SK-N-SH (cell line): ENCODE measurements at regions not wholly inside any gene's neighbourhood (a gene's known extent, or its start where the extent isn't known, plus 50 kb on each side); places are given as distances from the start of the nearest gene placed in this dataset.

Experiments
- CTCF ChIA-PET: fragments of 300-600, 350-600 bp; formaldehyde crosslinking; extraction: SDS; loops from one replicate; lab custom pipeline; 2021; lab: Yijun Ruan, JAX
- POLR2A ChIA-PET: fragments of 350-600 bp; sonication (Branson Sonifier 250); formaldehyde crosslinking; extraction: SDS; loops from one replicate; lab custom pipeline; 2020; ENCODE audit warnings: antibody characterized with exemption, inconsistent platforms; lab: Yijun Ruan, JAX
- DNase-seq: peaks from one replicate; pipeline ENCODE4 v3.0.0; 2012
- H2AFZ ChIP-seq: fragments of 200-600 bp; sonication (generic); 2 replicates; pipeline ENCODE4 v1.8.1; 2016; ENCODE audit warnings: antibody characterized with exemption, mild to moderate bottlenecking, low read depth
- H3F3A ChIP-seq: fragments of 200-600 bp; sonication (generic); replicated peaks from 2 replicates; pipeline ENCODE3; 2016; ENCODE audit warnings: antibody characterized with exemption, mild to moderate bottlenecking; ENCODE audit not compliant: insufficient read depth
- H3K27ac ChIP-seq, 2 experiments: fragments of 200-500 bp in 1 of 2; fragments of 200-600 bp in 1 of 2; sonication (Bioruptor generic) in 1 of 2; sonication (generic), shearing (Covaris generic) in 1 of 2; 2 replicates each; pipeline versions ENCODE4 v1.5.1 to v1.6.1; 2014 to 2016; ENCODE audit warnings: low read depth in 2 of 2, inconsistent platforms in 1 of 2, low read length in 1 of 2, mild to moderate bottlenecking in 1 of 2, mixed read lengths in 1 of 2
- H3K27me3 ChIP-seq: fragments of 200-600 bp; sonication (generic), shearing (Covaris generic); 2 replicates; pipeline ENCODE4 v1.6.1; 2016; ENCODE audit warnings: mixed run types; ENCODE audit not compliant: insufficient read depth
- H3K36me3 ChIP-seq, 2 experiments: fragments of 200-500 bp in 1 of 2; fragments of 200-600 bp in 1 of 2; sonication (Bioruptor generic) in 1 of 2; sonication (generic) in 1 of 2; replicated peaks in 1 of 2; 2 replicates each; pipeline versions ENCODE3 to v1.5.1; 2014 to 2016; ENCODE audit warnings: low read length in 1 of 2, mild to moderate bottlenecking in 1 of 2; ENCODE audit not compliant: insufficient read depth in 2 of 2, control insufficient read depth in 1 of 2
- H3K4me1 ChIP-seq, 2 experiments: fragments of 200-500 bp in 1 of 2; fragments of 200-600 bp in 1 of 2; sonication (Bioruptor generic) in 1 of 2; sonication (generic), shearing (Covaris generic) in 1 of 2; 2 replicates each; pipeline versions ENCODE4 v1.5.1 to v1.6.1; 2014 to 2016; ENCODE audit warnings: low read depth in 1 of 2, low read length in 1 of 2, mixed run types in 1 of 2; ENCODE audit not compliant: insufficient read depth in 2 of 2, control insufficient read depth in 1 of 2
- H3K4me2 ChIP-seq: fragments of 200-600 bp; sonication (generic), shearing (Covaris generic); 2 replicates; pipeline ENCODE4 v1.6.1; 2017; ENCODE audit warnings: mixed run types
- H3K4me3 ChIP-seq, 2 experiments: fragments of 200-500 bp in 1 of 2; fragments of 200-600 bp in 1 of 2; sonication (Bioruptor generic) in 1 of 2; sonication (generic), shearing (Covaris generic) in 1 of 2; 2 replicates each; pipeline versions ENCODE4 v1.5.1 to v1.8.1; 2014 to 2016; ENCODE audit warnings: low read depth in 2 of 2, inconsistent platforms in 1 of 2, low read length in 1 of 2, mild to moderate bottlenecking in 1 of 2, mixed read lengths in 1 of 2, moderate library complexity in 1 of 2
- H3K79me2 ChIP-seq: fragments of 200-600 bp; sonication (generic); 2 replicates; pipeline ENCODE4 v1.8.1; 2017; ENCODE audit warnings: mild to moderate bottlenecking; ENCODE audit not compliant: insufficient read depth
- H3K9ac ChIP-seq: fragments of 200-600 bp; sonication (generic); 2 replicates; pipeline ENCODE4 v1.6.1; 2017; ENCODE audit warnings: mixed run types
- H3K9me2 ChIP-seq: fragments of 200-600 bp; sonication (generic); 2 replicates; pipeline ENCODE4 v1.6.1; 2017; ENCODE audit warnings: mixed run types
- H3K9me3 ChIP-seq: fragments of 200-600 bp; sonication (generic); 2 replicates; pipeline ENCODE4 v1.6.1; 2017; ENCODE audit warnings: mixed run types, mild to moderate bottlenecking, moderate library complexity
- H4K20me1 ChIP-seq: fragments of 200-600 bp; sonication (generic); 2 replicates; pipeline ENCODE4 v1.6.1; 2017; ENCODE audit warnings: mild to moderate bottlenecking, mixed run types; ENCODE audit not compliant: insufficient read depth
- CHD2 ChIP-seq: fragments of 150-350 bp; IDR thresholded peaks from 2 replicates; pipeline ENCODE4 v1.6.1; 2018; ENCODE audit warnings: low read length; ENCODE audit not compliant: partially characterized antibody
- ELF1 ChIP-seq: IDR thresholded peaks from 2 replicates; pipeline ENCODE4 v1.4.0; 2012
- FOSL2 ChIP-seq: IDR thresholded peaks from 2 replicates; pipeline ENCODE4 v1.4.0; 2012; ENCODE audit warnings: low read depth, mild to moderate bottlenecking, moderate library complexity, borderline replicate concordance
- FOXJ3 ChIP-seq: sonication (generic); formaldehyde crosslinking; IDR thresholded peaks from 2 replicates; pipeline ENCODE4 v1.5.1; 2020; ENCODE audit warnings: mild to moderate bottlenecking, missing genetic modification reagents
- GATA2 ChIP-seq: sonication (generic); formaldehyde crosslinking; IDR thresholded peaks from 2 replicates; pipeline ENCODE4 v1.5.0; 2020; ENCODE audit warnings: mild to moderate bottlenecking, missing genetic modification reagents
- IRF3 ChIP-seq: fragments of 150-350 bp; IDR thresholded peaks from 2 replicates; pipeline ENCODE4 v1.6.1; 2016; ENCODE audit warnings: mild to moderate bottlenecking, low read depth, low read length
- JUND ChIP-seq: IDR thresholded peaks from 2 replicates; pipeline ENCODE4 v1.4.0; 2012
- NFIC ChIP-seq: IDR thresholded peaks from 2 replicates; pipeline ENCODE4 v1.4.0; 2012; ENCODE audit warnings: borderline replicate concordance
- NRF1 ChIP-seq: IDR thresholded peaks from 2 replicates; pipeline ENCODE4 v1.6.1; 2012; ENCODE audit warnings: low read depth, mild to moderate bottlenecking, low read length
- RAD21 ChIP-seq: IDR thresholded peaks from 2 replicates; pipeline ENCODE4 v1.6.1; 2012; ENCODE audit warnings: mild to moderate bottlenecking, low read length
- RCOR1 ChIP-seq: fragments of 150-350 bp; IDR thresholded peaks from 2 replicates; pipeline ENCODE4 v1.6.1; 2017; ENCODE audit warnings: antibody characterized with exemption, low read length
- REST ChIP-seq: IDR thresholded peaks from 2 replicates; pipeline ENCODE4 v1.6.1; 2012; ENCODE audit warnings: mild to moderate bottlenecking, low read depth, low read length, moderate library complexity
- RFX5 ChIP-seq: IDR thresholded peaks from 2 replicates; pipeline ENCODE4 v1.6.1; 2012; ENCODE audit warnings: mild to moderate bottlenecking, improper control_type of control experiment, low read length
- SIN3A ChIP-seq: IDR thresholded peaks from 2 replicates; pipeline ENCODE4 v1.6.1; 2012; ENCODE audit warnings: low read depth, mild to moderate bottlenecking, low read length, moderate library complexity, borderline replicate concordance
- SMC3 ChIP-seq: IDR thresholded peaks from 2 replicates; pipeline ENCODE4 v1.6.1; 2012; ENCODE audit warnings: low read depth, low read length, improper control_type of control experiment
- TCF12 ChIP-seq: IDR thresholded peaks from 2 replicates; pipeline ENCODE4 v1.4.0; 2012
- USF2 ChIP-seq: fragments of 150-350 bp; IDR thresholded peaks from 2 replicates; pipeline ENCODE4 v1.6.1; 2017; ENCODE audit warnings: antibody characterized with exemption, low read length, low read depth, borderline replicate concordance
- WGBS: methylation state at CpG from one replicate; pipeline ENCODE4 v1.1.6; 2017; ENCODE audit warnings: low lambda C conversion rate; 5-methylcytosine and 5-hydroxymethylcytosine counted together

GRCh38 chr16:80027007-80027965 lies 426.7 kb upstream of the MAF start (continued):
- TF ChIP-seq REST, result no peak
- TF ChIP-seq SMC3, result no peak
- TF ChIP-seq TCF12, result no peak
- TF ChIP-seq FOSL2, result no peak
- no peak for TF ChIP-seq NRF1
- no peak for TF ChIP-seq IRF3
- TF ChIP-seq, all 33 proteins: peak for 0

- H3K4me2 ChIP-seq, result no peak overlapping the region
- no peak overlapping the region for H2AFZ ChIP-seq
- H3K27me3 ChIP-seq, result no peaks in the 10 kb centered on the region
- no peaks in the 10 kb centered on the region for H3K4me1 ChIP-seq
- no peaks in the 10 kb centered on the region for H3K9me2 ChIP-seq
- no peaks in the 10 kb centered on the region for H4K20me1 ChIP-seq
- H3K36me3 ChIP-seq, result no peaks in the 10 kb centered on the region
- WGBS, result 65% methylated on average over 4 of the region's 4 CpGs
- CTCF ChIA-PET, result no interaction called here
- POLR2A ChIA-PET, result no interaction called here
- TF ChIP-seq RAD21 (no peak), FOXJ3 (CRISPR knock-in tag) (no peak), RFX5 (no peak), JUND (no peak), GATA2 (no peak), FOSL2 (no peak), RCOR1 (no peak), USF2 (no peak), SIN3A (no peak), ELF1 (no peak), CHD2 (no peak), NFIC (no peak)
- TF ChIP-seq, all 33 proteins: peak for 0
- no peak overlapping the region for H3K9ac ChIP-seq
- H3F3A ChIP-seq, result no peaks in the 10 kb centered on the region
- no peak overlapping the region for H3K4me3 ChIP-seq
- H3K79me2 ChIP-seq, result no peaks in the 10 kb centered on the region
- no peak overlapping the region for H3K27ac ChIP-seq
- no peaks in the 10 kb centered on the region for H3K9me3 ChIP-seq
- DNase-seq, result no peak
These were observed 424.7 kb upstream of the MAF start for GRCh38 chr16:80025236-80025635.
